Transverse colon (tissue), 4 donors: ENCODE measurements at regions not wholly inside any gene's neighbourhood (a gene's known extent, or its start where the extent isn't known, plus 50 kb on each side); places are given as distances from the start of the nearest gene placed in this dataset.
A peak's percentile ranks its signal among the peaks of the same experiment; 100 is the strongest.

ENCODE experiments used
- DNase-seq: peaks from one replicate; pipeline ENCODE4 v3.0.0-alpha.2; 2019
- H3K27ac ChIP-seq, 4 donors: fragments of 200-600 bp; sonication (generic); 2 replicates each; pipeline ENCODE4 v1.5.1; 2016 to 2018; ENCODE audit warnings: inconsistent platforms in 4 of 4
- H3K27me3 ChIP-seq: fragments of 200-600 bp; sonication (generic); 2 replicates; pipeline ENCODE4 v1.5.1; 2017; ENCODE audit warnings: inconsistent platforms
- H3K36me3 ChIP-seq, 4 donors: fragments of 200-600 bp; sonication (generic); 2 replicates each; pipeline ENCODE4 v1.5.1; 2017 to 2019; ENCODE audit warnings: inconsistent platforms in 4 of 4
- H3K4me1 ChIP-seq, 4 donors: fragments of 200-600 bp; sonication (generic); 2 replicates each; pipeline ENCODE4 v1.5.1; 2017 to 2020; ENCODE audit warnings: inconsistent platforms in 4 of 4
- H3K4me3 ChIP-seq, 4 donors: fragments of 200-600 bp; sonication (generic); 1 replicate in 1 of 4; 2 replicates in 3 of 4; pipeline versions ENCODE4 v1.5.1 to v1.6.1; 2017 to 2019; ENCODE audit warnings: inconsistent platforms in 4 of 4
- H3K9me3 ChIP-seq, 2 donors: fragments of 200-600 bp; sonication (generic); 2 replicates each; pipeline ENCODE4 v1.5.1; 2017 to 2019; ENCODE audit warnings: inconsistent platforms in 2 of 2
- EP300 ChIP-seq: sonication (generic); formaldehyde crosslinking; IDR thresholded peaks from one replicate; pipeline ENCODE4 v1.6.1; 2017; ENCODE audit warnings: antibody characterized with exemption, low read depth
- POLR2A ChIP-seq: fragments of 450-650 bp; IDR thresholded peaks from one replicate; pipeline ENCODE4 v1.6.1; 2016; ENCODE audit warnings: antibody characterized with exemption, mild to moderate bottlenecking, moderate library complexity
- POLR2AphosphoS5 ChIP-seq, 3 donors: sonication (generic); formaldehyde crosslinking; IDR thresholded peaks; one replicate each; pipeline ENCODE4 v1.6.1; 2016; ENCODE audit warnings: antibody characterized with exemption in 3 of 3
- WGBS, 2 donors: methylation state at CpG; one replicate each; pipeline ENCODE4 v1.1.5; 2018; ENCODE audit warnings: low coverage in 1 of 2; 5-methylcytosine and 5-hydroxymethylcytosine counted together
- in situ Hi-C, 4 donors: fragments of 200-750 bp; cut with MboI; loops; one replicate each; pipeline versions ENCODE4 v1.15.0 to v1.15.1; 2017; ENCODE audit warnings: low sequenced_read_pairs in 3 of 4, low pct_ligation_motif_present in 1 of 4, low pct_unique_long_range_greater_than_20kb in 1 of 4
- intact Hi-C: fragments of 100-400 bp; cut with DNase I; formaldehyde crosslinking; loops from one replicate; pipeline ENCODE4 v1.15.1; 2023; ENCODE audit warnings: low total_unique reads
- TF ChIP-seq, protein P1 (sequence below), 5 experiments: fragments of 200-600 bp in 3 of 5; fragments of 450-650 bp in 2 of 5; sonication (generic) in 3 of 5; IDR thresholded peaks; 1 replicate in 2 of 5; 2 replicates in 3 of 5; pipeline ENCODE4 v1.5.1; 2016 to 2017; ENCODE audit warnings: antibody characterized with exemption in 5 of 5, inconsistent platforms in 3 of 5, mild to moderate bottlenecking in 2 of 5, moderate library complexity in 1 of 5

DNA sequence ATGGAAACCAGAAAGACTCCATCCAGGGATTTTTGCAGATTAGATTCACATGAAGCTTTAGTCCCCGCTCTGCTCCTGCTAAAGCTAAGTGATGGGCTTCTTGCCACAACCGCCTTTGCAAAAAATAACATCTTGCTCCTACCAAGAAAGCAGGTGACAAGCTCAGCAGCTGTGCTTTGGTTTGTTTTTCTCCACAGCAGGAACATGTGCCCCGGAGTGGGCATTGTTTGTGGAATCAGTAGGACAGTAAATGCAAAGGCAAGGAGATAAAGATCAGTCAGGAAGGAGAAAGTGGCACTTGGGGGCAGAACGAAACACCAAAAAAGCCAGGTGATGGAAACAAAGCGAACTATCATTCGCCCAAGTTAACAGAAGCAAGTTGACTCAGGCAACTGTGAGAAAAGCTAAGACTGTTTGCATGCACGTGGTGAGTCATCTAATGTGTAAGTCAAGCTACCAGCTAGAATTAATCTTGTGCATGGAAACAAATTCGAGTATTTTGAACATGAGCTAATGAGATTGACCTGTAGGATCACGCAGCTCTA is 165.5 kb upstream of the PLXNC1 start:
- H3K4me3 ChIP-seq, result no peak overlapping the region
- H3K36me3 ChIP-seq, result no peaks in the 10 kb centered on the region
- in situ Hi-C loops (loop anchor here in 3 of 4 donors (10.0 to 25.0 kb wide), 3 partner anchors 112 to 446 kb away; partner anchors contain the start of gene SOCS2 (in 1 of the 3)), intact Hi-C loops (no loop called here)
- TF ChIP-seq, protein P1, sequence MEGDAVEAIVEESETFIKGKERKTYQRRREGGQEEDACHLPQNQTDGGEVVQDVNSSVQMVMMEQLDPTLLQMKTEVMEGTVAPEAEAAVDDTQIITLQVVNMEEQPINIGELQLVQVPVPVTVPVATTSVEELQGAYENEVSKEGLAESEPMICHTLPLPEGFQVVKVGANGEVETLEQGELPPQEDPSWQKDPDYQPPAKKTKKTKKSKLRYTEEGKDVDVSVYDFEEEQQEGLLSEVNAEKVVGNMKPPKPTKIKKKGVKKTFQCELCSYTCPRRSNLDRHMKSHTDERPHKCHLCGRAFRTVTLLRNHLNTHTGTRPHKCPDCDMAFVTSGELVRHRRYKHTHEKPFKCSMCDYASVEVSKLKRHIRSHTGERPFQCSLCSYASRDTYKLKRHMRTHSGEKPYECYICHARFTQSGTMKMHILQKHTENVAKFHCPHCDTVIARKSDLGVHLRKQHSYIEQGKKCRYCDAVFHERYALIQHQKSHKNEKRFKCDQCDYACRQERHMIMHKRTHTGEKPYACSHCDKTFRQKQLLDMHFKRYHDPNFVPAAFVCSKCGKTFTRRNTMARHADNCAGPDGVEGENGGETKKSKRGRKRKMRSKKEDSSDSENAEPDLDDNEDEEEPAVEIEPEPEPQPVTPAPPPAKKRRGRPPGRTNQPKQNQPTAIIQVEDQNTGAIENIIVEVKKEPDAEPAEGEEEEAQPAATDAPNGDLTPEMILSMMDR (IDR thresholded peaks at IDR 0.05), result no peak
- no peak for TF ChIP-seq POLR2AphosphoS5 (IDR thresholded peaks at IDR 0.05)
- TF ChIP-seq EP300, result no peak
- no peak for TF ChIP-seq POLR2A
- no peak overlapping the region for H3K27ac ChIP-seq
- H3K9me3 ChIP-seq, result no peaks in the 10 kb centered on the region
- H3K27me3 ChIP-seq, result no peaks in the 10 kb centered on the region
- H3K4me1 ChIP-seq, result no peaks in the 10 kb centered on the region
- 50 to 63% methylated on average over 6 to 9 of the region's 9 CpGs for WGBS, 2 donors
- no peak for DNase-seq

DNA sequence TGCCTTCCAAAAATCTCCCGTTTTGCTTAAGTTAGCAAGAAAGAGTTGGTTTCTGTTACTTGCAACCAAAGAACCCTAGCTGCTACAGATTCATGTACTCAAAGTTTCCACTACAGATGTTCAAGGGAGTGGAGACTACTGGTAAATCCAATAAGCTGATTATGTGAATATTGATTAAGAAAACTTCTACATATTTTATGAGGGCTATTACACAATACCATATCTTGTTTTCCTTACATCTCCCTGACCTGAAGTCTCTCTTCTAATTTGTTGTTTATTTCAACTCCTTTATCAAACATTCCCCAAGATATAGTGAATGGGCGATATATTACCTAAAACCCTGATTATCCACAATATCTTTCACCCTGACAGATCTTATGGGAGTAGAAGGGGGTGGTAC is 164.4 kb upstream of the PLXNC1 start:
- Histone ChIP-seq H3K36me3 (no peaks in the 10 kb centered on the region), H3K27ac (no peak overlapping the region), H3K4me3 (no peak overlapping the region), H3K4me1 (no peaks in the 10 kb centered on the region), H3K27me3 (no peaks in the 10 kb centered on the region), H3K9me3 (no peaks in the 10 kb centered on the region)
- intact Hi-C loops, result no loop called here
- 83 to 93% methylated on average over 1 to 2 of the region's 2 CpGs for WGBS, 2 donors
- in situ Hi-C loops, result loop anchor here in 3 of 4 donors (10.0 to 25.0 kb wide), 3 partner anchors 111 to 447 kb away; partner anchors contain the start of gene SOCS2 (in 1 of the 3)
- DNase-seq, result no peak
- TF ChIP-seq POLR2AphosphoS5 (IDR thresholded peaks at IDR 0.05), result no peak

DNA sequence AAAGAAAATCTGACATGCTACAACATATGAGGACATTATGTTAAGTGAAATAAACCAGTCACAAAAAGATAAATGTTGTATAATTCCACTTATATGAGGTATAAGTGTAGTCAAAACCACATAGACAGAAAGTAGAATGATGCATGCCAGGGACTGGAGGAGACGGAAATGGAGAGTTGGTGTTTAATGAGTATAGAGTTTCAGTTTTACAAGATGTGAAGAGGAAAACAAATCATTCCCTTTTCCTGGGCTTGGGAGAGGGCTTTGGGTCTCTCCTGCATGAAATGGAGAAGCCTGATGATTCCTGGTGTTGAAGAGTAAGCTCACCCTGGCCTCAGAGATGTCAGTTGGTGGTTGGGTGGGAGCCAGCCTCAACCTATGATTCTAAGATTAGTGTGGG is 158.4 kb upstream of the PLXNC1 start:
- intact Hi-C loops, result no loop called here
- 72 to 100% methylated on average over 1 of the region's 1 CpG for WGBS, 2 donors

DNA sequence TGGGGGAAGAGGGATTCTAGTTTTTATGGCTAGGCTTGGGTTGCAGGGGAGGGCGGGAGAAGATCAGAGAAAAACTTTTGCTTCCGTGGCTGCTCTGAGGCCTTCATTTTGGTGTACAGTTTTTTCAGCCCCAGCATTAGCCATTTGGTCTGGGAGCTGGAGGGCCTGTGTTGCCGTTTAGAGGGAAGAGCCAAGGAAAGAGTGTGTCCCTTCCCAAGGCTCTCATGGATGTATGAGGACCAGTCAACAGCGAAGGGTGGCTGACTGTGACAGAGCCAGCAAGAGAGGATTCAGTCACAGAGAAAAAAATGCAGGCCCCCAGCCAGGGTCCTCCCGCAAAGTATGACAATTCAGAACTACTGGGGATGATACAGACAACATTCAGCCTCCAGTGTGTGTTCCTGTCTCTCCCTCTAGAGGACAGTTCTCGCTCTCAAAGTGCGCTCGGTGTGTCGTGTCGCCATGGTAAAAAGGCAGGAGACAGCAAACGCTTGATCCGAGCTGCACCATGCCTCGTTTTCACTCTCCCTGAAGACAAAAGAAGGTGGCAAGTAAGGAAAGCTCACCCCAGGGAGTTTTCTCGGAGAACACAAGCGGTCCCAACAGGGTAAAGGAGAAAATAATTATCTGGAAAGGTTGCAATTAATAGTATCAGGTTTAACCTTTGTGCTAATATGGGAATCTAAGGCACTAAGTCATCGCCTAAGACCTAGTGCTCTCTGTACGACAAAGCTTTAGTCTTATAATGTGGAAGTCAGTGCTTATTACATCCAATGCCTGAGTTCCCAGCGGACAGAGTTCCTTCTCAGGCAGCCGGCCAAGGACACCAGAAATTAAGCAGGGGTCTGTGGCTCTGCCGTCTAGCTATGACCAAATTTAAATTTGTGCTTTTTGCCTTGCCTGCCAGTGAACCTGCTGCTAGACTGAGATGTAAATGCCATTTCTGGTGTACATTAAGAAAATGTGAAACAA is 157.3 kb upstream of the PLXNC1 start:
- Histone ChIP-seq H3K36me3 (no peaks in the 10 kb centered on the region), H3K4me1 (no peaks in the 10 kb centered on the region), H3K27ac (no peak overlapping the region), H3K4me3 (no peak overlapping the region), H3K27me3 (no peaks in the 10 kb centered on the region), H3K9me3 (no peaks in the 10 kb centered on the region)
- DNase-seq, result no peak
- intact Hi-C loops, result no loop called here
- in situ Hi-C loops, result loop anchor here in 2 of 4 donors (25.0 kb wide), 2 partner anchors 429 to 454 kb away; partner anchors contain the start of gene SOCS2 (in 1 of the 2)
- TF ChIP-seq POLR2AphosphoS5 (IDR thresholded peaks at IDR 0.05), result no peak
- TF ChIP-seq, protein P1 (IDR thresholded peaks at IDR 0.05), result peak in 3 of 5 experiments; percentile 10 to 17 (median 16)
- 60 to 68% methylated on average over 19 to 20 of the region's 20 CpGs for WGBS, 2 donors

More for the DNA sequence above, 158.4 kb upstream of the PLXNC1 start:
- H3K36me3 ChIP-seq, result no peaks in the 10 kb centered on the region
- no peak overlapping the region for H3K27ac ChIP-seq
- no peaks in the 10 kb centered on the region for H3K4me1 ChIP-seq
- H3K27me3 ChIP-seq, result no peaks in the 10 kb centered on the region
- in situ Hi-C loops, result loop anchor here in 3 of 4 donors (10.0 to 25.0 kb wide), 3 partner anchors 105 to 453 kb away; partner anchors contain the start of gene SOCS2 (in 1 of the 3)
- H3K4me3 ChIP-seq, result no peak overlapping the region
- no peak for TF ChIP-seq EP300
- TF ChIP-seq POLR2AphosphoS5 (IDR thresholded peaks at IDR 0.05), result no peak
- H3K9me3 ChIP-seq, result no peaks in the 10 kb centered on the region
- no peak for DNase-seq

DNA sequence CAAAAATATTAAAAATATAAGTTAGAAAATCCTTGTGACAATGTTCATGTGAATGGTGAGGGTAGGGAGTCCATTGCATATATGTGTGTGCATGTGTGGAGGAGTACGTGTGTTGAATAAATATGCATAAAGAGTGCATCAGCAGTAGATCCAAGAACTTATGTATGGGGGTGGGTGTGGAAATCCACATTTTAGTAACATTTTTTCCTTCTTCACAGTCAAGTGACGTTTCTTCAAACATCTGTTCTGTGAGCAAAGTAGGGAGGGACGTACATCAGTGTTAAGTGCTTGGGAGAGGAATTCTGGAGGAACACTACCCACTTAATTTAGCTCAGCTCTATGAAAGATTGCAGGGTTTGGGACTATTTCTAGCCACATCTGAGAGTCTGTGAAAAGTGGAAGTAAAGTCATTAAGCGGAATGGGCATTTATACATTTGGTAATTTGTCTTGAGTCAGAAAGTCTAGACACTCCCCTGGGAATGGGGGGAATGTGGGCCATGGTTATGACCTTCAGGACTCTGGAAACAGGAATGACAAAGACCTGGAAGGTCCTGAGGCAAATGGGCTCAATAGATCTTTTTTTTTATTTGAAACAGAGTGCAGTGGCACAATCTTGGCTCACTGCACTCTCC is 156.4 kb upstream of the PLXNC1 start:
- no peaks in the 10 kb centered on the region for H3K4me1 ChIP-seq
- H3K36me3 ChIP-seq, result no peaks in the 10 kb centered on the region
- H3K4me3 ChIP-seq, result no peak overlapping the region
- 77 to 94% methylated on average over 2 to 4 of the region's 4 CpGs for WGBS, 2 donors
- no peak for DNase-seq
- H3K9me3 ChIP-seq, result no peaks in the 10 kb centered on the region
- no peak overlapping the region for H3K27ac ChIP-seq
- no peaks in the 10 kb centered on the region for H3K27me3 ChIP-seq
- in situ Hi-C loops, result loop anchor here in 2 of 4 donors (25.0 kb wide), 2 partner anchors 430 to 455 kb away; partner anchors contain the start of gene SOCS2 (in 1 of the 2)
- TF ChIP-seq, protein P1 (IDR thresholded peaks at IDR 0.05), result no peak
- TF ChIP-seq POLR2A (no peak), EP300 (no peak), POLR2AphosphoS5 (IDR thresholded peaks at IDR 0.05) (no peak)
- intact Hi-C loops, result no loop called here
